Neural cell (in vitro differentiated cells): ENCODE measurements at regions not wholly inside any gene's neighbourhood (a gene's known extent, or its start where the extent isn't known, plus 50 kb on each side); places are given as distances from the start of the nearest gene placed in this dataset.

ENCODE experiments used
- H2AFZ ChIP-seq: fragments of 200-600, 300-800 bp; sonication (generic), shearing (Covaris generic); 2 replicates; pipeline ENCODE4 v1.6.0; 2014; ENCODE audit warnings: low read depth, mild to moderate bottlenecking, antibody characterized with exemption, low read length, moderate library complexity
- H3F3A ChIP-seq: fragments of 200-600 bp; shearing (Covaris generic); 2 replicates; pipeline ENCODE4 v1.6.1; 2016; ENCODE audit warnings: mild to moderate bottlenecking, moderate library complexity, mixed read lengths, antibody characterized with exemption, low read length; ENCODE audit not compliant: insufficient read depth, poor library complexity, severe bottlenecking
- H3K27ac ChIP-seq: fragments of 200-600, 300-800 bp; sonication (generic), shearing (Covaris generic); 2 replicates; pipeline ENCODE4 v1.5.1; 2014; ENCODE audit warnings: mild to moderate bottlenecking, low read length, moderate library complexity
- H3K27me3 ChIP-seq: fragments of 300-800, 200-600 bp; sonication (generic), shearing (Covaris generic); 2 replicates; pipeline ENCODE4 v1.6.0; 2014; ENCODE audit warnings: mild to moderate bottlenecking, low read depth, low read length, moderate library complexity; ENCODE audit not compliant: insufficient read depth
- H3K36me3 ChIP-seq: fragments of 300-800, 200-600 bp; sonication (generic), shearing (Covaris generic); 2 replicates; pipeline ENCODE4 v1.5.1; 2014; ENCODE audit warnings: mild to moderate bottlenecking, antibody characterized with exemption, low read length, moderate library complexity; ENCODE audit not compliant: insufficient read depth
- H3K4me2 ChIP-seq: fragments of 300-800, 200-600 bp; sonication (generic), shearing (Covaris generic); 2 replicates; pipeline ENCODE4 v1.6.0; 2014; ENCODE audit warnings: mild to moderate bottlenecking, low read length
- H3K4me3 ChIP-seq: fragments of 300-800, 200-600 bp; sonication (generic), shearing (Covaris generic); 2 replicates; pipeline ENCODE4 v1.5.1; 2014; ENCODE audit warnings: mild to moderate bottlenecking, low read length, moderate library complexity
- H3K79me2 ChIP-seq: fragments of 200-600 bp; shearing (Covaris generic); replicated peaks from 2 replicates; pipeline ENCODE4 v1.6.0; 2014; ENCODE audit warnings: mild to moderate bottlenecking, low read length, moderate library complexity; ENCODE audit not compliant: insufficient read depth
- H3K9ac ChIP-seq: fragments of 300-800, 200-600 bp; sonication (generic), shearing (Covaris generic); 2 replicates; pipeline ENCODE4 v1.6.1; 2016; ENCODE audit warnings: mild to moderate bottlenecking, low read length, mixed read lengths
- H3K9me2 ChIP-seq: fragments of 200-600 bp; shearing (Covaris generic); 2 replicates; pipeline ENCODE4 v1.6.1; 2016; ENCODE audit warnings: mild to moderate bottlenecking, low read length, mixed read lengths; ENCODE audit not compliant: insufficient read depth
- H3K9me3 ChIP-seq: fragments of 200-600, 300-800 bp; sonication (generic), shearing (Covaris generic); 2 replicates; pipeline ENCODE4 v1.6.1; 2016; ENCODE audit warnings: mild to moderate bottlenecking, mixed run types, low read length, moderate library complexity, mixed read lengths
- H4K20me1 ChIP-seq: fragments of 200-600 bp; shearing (Covaris generic); 2 replicates; pipeline ENCODE4 v1.6.1; 2016; ENCODE audit warnings: mild to moderate bottlenecking, mixed run types; ENCODE audit not compliant: insufficient read depth
- CTCF ChIP-seq: fragments of 450-650 bp; IDR thresholded peaks from 2 replicates; pipeline ENCODE4 v1.5.1; 2014; ENCODE audit warnings: antibody characterized with exemption, mild to moderate bottlenecking, moderate library complexity; ENCODE audit not compliant: poor library complexity, severe bottlenecking
- EP300 ChIP-seq: fragments of 450-650 bp; conservative IDR thresholded peaks from 2 replicates; pipeline ENCODE4 v1.6.1; 2014; ENCODE audit warnings: antibody characterized with exemption, mild to moderate bottlenecking, moderate library complexity; ENCODE audit not compliant: poor library complexity, severe bottlenecking
- EZH2 ChIP-seq: fragments of 200-600, 300-800 bp; shearing (Covaris generic), sonication (generic); IDR thresholded peaks from 2 replicates; pipeline ENCODE4 v1.6.1; 2014; ENCODE audit warnings: antibody characterized with exemption, low read length, borderline replicate concordance, mild to moderate bottlenecking; ENCODE audit not compliant: insufficient read depth, poor library complexity, severe bottlenecking
- MXI1 ChIP-seq: fragments of 450-650 bp; conservative IDR thresholded peaks from 2 replicates; pipeline ENCODE4 v1.6.1; 2014; ENCODE audit warnings: antibody characterized with exemption, mild to moderate bottlenecking; ENCODE audit not compliant: poor library complexity, severe bottlenecking
- POLR2AphosphoS5 ChIP-seq: IDR thresholded peaks from 2 replicates; pipeline ENCODE4 v1.6.1; 2012
- RAD21 ChIP-seq: fragments of 450-650 bp; conservative IDR thresholded peaks from 2 replicates; pipeline ENCODE4 v1.6.1; 2014; ENCODE audit warnings: antibody characterized with exemption, mild to moderate bottlenecking, moderate library complexity
- REST ChIP-seq: IDR thresholded peaks from 2 replicates; pipeline ENCODE4 v1.6.1; 2012; ENCODE audit warnings: borderline replicate concordance
- SMC3 ChIP-seq: fragments of 450-650 bp; conservative IDR thresholded peaks from 2 replicates; pipeline ENCODE4 v1.6.1; 2014; ENCODE audit warnings: antibody characterized with exemption, mild to moderate bottlenecking, moderate library complexity; ENCODE audit not compliant: poor library complexity
- TAF1 ChIP-seq: IDR thresholded peaks from 2 replicates; pipeline ENCODE4 v1.6.1; 2012; ENCODE audit warnings: low read depth

- no peak overlapping the region for H3K9ac ChIP-seq
- no peak overlapping the region for H3K4me2 ChIP-seq
- H2AFZ ChIP-seq, result no peak overlapping the region
- H3K9me2 ChIP-seq, result no peaks in the 10 kb centered on the region
- H3K27ac ChIP-seq, result no peak overlapping the region
- H3K9me3 ChIP-seq, result no peaks in the 10 kb centered on the region
- H3K79me2 ChIP-seq, result no peaks in the 10 kb centered on the region
- no peaks in the 10 kb centered on the region for H3K27me3 ChIP-seq
- no peaks in the 10 kb centered on the region for H3K36me3 ChIP-seq
- H3F3A ChIP-seq, result no peaks in the 10 kb centered on the region
- TF ChIP-seq SMC3 (no peak), MXI1 (no peak), POLR2AphosphoS5 (no peak), TAF1 (no peak), EP300 (no peak), RAD21 (no peak), CTCF (no peak)
- H3K4me3 ChIP-seq, result no peak overlapping the region
- H4K20me1 ChIP-seq, result no peaks in the 10 kb centered on the region
These were observed 341.8 kb upstream of the SEMA3A start for GRCh38 chr7:84536271-84536870.

GRCh38 chr7:84535580-84536270 is 341.1 kb upstream of the SEMA3A start:
- H3F3A ChIP-seq, result no peaks in the 10 kb centered on the region
- no peak overlapping the region for H2AFZ ChIP-seq
- no peaks in the 10 kb centered on the region for H3K9me2 ChIP-seq
- H3K9ac ChIP-seq, result no peak overlapping the region
- H3K27ac ChIP-seq, result no peak overlapping the region
- no peak for TF ChIP-seq RAD21
- TF ChIP-seq TAF1, result no peak
- no peak for TF ChIP-seq SMC3
- no peak for TF ChIP-seq CTCF
- TF ChIP-seq REST, result no peak
- TF ChIP-seq POLR2AphosphoS5, result no peak
- no peak for TF ChIP-seq EZH2
- TF ChIP-seq EP300, result no peak
- TF ChIP-seq MXI1, result no peak
- no peaks in the 10 kb centered on the region for H3K79me2 ChIP-seq
- no peak overlapping the region for H3K4me2 ChIP-seq
- H3K27me3 ChIP-seq, result no peaks in the 10 kb centered on the region
- H4K20me1 ChIP-seq, result no peaks in the 10 kb centered on the region
- no peaks in the 10 kb centered on the region for H3K36me3 ChIP-seq
- H3K9me3 ChIP-seq, result no peaks in the 10 kb centered on the region
- no peak overlapping the region for H3K4me3 ChIP-seq
